GM04504 (cell line): ENCODE measurements at regions not wholly inside any gene's neighbourhood (a gene's known extent, or its start where the extent isn't known, plus 50 kb on each side); places are given as distances from the start of the nearest gene placed in this dataset.

ENCODE experiments used
- DNase-seq: peaks from one replicate; pipeline ENCODE4 v3.0.0-alpha.2; 2012; ENCODE audit warnings: low read depth

DNA sequence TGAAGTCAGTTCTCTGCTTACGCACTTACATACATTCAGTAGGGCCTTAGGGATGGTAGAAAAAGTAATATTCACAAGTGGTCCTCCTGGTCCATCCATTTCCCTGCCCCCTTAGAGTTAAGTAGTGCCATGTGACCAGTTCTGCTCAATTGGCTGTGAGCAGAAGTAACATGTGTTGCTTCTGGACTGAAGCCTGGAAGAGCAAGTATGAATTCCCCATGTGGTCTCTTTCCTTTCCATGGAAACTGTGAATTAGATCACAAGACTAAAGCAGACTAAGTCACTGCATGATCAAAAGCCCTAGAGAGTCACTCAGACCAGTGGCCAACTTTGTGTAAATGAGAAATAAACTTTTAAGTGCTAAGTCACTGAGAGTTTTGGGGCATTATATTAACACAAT lies 341.7 kb upstream of the CADM1 start:
- no peak for DNase-seq

GRCh38 chr11:115843685-115844084 lies 339.5 kb upstream of the CADM1 start:
- no peak for DNase-seq

DNA sequence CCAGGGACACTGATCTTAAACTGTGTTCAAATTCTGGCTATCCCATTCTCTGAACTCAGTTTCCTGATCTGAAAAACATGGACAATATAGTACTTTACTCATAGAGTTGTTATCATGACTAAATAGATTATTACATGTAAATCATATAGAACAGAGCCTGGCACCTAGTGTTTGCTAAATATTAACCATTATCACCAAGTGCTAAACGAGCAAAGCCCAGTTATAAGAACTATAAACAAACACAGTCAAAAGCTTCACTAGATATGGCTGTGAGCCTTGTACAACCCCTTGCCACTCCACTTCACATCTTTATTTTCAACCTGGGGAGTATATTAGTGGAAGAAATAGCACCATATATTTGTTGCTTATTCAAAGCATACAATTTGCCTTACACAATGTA lies 338.9 kb upstream of the CADM1 start:
- no peak for DNase-seq

GRCh38 chr11:115820026-115820425 lies 315.8 kb upstream of the CADM1 start:
- no peak for DNase-seq

DNA sequence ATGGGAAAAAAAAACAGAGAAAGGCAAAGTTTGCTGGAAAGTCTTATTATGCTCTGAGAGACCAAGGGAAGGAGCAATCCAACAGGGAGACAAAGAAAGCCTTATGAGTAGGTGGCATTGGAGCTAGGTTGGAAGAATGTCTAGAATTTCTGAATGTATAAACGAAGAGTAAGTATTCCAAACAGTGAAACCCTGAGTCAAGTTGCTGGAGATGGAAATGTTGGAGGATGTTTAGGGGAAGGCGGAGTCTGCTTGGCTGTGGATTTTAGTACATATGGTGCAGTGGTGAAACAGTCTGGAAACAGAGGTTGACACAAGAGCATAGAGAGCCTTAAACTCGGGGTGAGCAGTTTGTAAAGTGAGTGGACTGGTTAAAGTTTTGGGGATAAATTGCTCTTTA lies 314.8 kb upstream of the CADM1 start:
- DNase-seq = no peak

GRCh38 chr11:115817844-115818468 lies 313.7 kb upstream of the CADM1 start:
- no peak for DNase-seq

GRCh38 chr11:115808351-115808940 lies 304.2 kb upstream of the CADM1 start:
- no peak for DNase-seq

GRCh38 chr11:115806056-115806455 lies 301.8 kb upstream of the CADM1 start:
- DNase-seq = no peak

- no peak for DNase-seq
Measured at GRCh38 chr11:115803073-115803740, 299.0 kb upstream of the CADM1 start.

- no peak for DNase-seq
Measured at GRCh38 chr11:115802641-115803040, 298.4 kb upstream of the CADM1 start.

DNA sequence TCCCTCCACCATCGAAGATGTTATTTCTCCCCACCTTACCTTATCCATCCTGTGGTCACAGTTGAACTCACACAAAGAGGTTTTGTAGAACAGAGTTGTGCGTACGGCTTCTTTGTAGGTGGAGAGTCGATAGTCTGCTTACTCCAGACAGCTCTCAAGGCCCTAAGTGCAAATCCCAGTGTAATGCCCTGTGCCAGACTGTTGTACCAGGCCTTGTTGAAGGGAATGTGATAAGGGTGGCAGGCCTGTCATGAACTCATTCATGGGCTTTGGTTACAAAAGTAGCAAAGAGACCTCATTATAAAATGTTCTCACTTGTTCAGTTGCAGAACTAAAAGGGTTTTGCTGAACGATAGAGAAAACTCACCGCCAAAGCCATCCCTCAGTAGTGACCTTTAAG lies 288.7 kb upstream of the CADM1 start:
- DNase-seq = no peak

DNA sequence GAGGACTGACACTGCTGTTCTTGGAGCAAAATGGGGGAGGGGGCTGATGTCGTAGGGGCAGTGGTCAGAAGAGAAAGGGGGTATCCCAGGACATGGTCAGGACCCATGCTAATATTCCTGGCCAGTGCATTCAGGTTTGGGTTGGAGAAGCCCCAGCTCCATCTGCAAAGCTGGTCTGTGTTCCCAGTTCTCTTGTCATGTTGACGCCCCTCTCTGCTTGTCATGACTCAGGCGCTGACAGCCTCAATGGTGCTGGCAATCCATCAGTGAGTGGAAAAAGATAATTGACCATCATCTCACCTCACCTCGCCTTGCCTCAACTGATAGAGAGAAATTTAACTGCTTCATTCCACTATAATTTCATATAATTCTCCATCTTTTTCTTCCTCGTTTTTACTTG lies 283.1 kb upstream of the CADM1 start:
- no peak for DNase-seq

GRCh38 chr11:115784796-115785521 lies 280.7 kb upstream of the CADM1 start:
- no peak for DNase-seq

DNA sequence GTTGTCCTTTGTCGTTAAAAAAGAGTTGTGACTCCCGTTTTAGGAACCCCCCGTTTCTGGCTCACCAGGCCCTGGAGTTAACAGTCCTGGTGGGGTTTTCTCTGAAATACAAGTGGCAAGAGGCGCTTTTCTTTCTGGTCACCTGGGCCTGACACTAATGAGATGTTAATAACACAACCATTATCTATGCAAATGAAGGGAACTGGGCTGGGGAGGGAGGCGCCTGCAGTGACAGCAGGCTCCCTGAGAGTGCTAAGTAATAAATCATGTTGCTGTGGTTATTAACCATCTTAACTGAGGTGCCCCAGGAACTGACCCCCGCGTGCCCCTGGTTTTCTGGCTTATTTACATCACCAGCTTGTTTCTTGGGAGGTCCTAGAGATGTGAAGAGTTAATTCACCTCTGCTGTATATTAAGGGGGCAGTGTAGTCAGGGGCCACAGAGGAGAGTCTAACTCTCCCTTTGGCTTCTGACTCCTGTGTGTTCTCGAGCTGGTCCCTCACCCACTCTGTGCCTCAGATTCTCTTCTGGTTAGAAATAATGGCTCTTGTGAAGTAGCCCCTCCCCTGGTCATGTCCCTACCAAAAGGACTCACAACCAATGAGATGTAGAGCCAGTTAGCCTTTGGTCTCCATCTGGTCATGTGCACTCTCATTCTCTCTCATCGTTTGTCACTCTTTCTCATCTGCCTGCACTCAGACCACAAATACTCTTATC lies 276.6 kb upstream of the CADM1 start:
- DNase-seq = no peak

- no peak for DNase-seq
Measured at GRCh38 chr11:115778928-115779650, 274.9 kb upstream of the CADM1 start.

DNA sequence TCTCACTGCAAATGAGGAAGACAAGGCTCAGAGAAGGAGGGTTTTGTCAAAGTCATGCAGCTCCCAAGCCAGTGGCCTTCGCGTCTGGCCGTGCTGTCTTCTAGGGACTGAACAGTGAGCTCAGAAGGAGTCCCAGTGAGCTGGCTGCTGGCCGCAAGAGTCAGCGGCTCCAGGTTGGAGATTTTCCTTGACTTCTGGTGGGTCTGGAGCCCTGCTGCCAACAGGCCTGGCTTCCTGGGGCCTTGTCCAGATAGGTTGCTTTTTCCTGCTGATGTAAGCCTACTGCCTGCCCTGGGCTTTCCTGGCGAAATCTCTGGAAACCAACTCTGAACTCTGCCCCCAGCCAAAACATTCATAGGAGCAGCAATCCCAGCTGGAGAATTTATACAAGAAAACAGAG lies 272.7 kb upstream of the CADM1 start:
- DNase-seq = no peak

- DNase-seq = no peak
Measured at GRCh38 chr11:115775846-115776245, 271.6 kb upstream of the CADM1 start.

GRCh38 chr11:115774756-115775155 lies 270.5 kb upstream of the CADM1 start:
- DNase-seq = no peak

- no peak for DNase-seq
Measured at GRCh38 chr11:115769891-115770290, 265.7 kb upstream of the CADM1 start.

DNA sequence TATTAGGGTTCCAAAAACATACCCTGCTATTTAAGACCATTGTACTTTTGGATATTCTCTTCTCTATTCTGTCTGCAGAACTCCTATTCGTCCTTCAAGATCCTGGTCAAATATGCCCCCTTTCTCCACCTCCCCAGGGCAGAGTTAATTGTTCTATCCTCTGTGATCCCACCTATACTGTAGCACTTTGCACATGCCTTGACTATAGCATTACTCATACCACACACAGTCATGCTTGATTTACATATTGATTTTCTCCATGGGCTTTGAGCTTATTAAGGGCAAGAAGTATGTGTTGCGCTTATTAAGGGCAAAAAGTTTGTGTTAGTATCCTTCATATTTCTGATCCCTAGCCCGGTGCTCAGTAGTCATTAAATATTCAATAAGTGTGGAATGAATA lies 263.7 kb upstream of the CADM1 start:
- no peak for DNase-seq

- DNase-seq = no peak
Measured at GRCh38 chr11:115767047-115767802, 263.0 kb upstream of the CADM1 start.
